HG03103 (cell line): ENCODE measurements at regions not wholly inside any gene's neighbourhood (a gene's known extent, or its start where the extent isn't known, plus 50 kb on each side); places are given as distances from the start of the nearest gene placed in this dataset.

Source experiments
- ATAC-seq: cut with Tn5 transposase; IDR thresholded peaks from one replicate; pipeline ENCODE4 v1.9.1; 2021; ENCODE audit warnings: low read depth; ENCODE audit not compliant: unreplicated experiment

- ATAC-seq, result no peak
Measured at GRCh38 chr22:22835771-22836291, 51.8 kb upstream of the IGLL5 start.

GRCh38 chr22:22836635-22837034 is 51.0 kb upstream of the IGLL5 start:
- ATAC-seq, result no peak
